Spinal cord (tissue), 9 donors: ENCODE measurements at regions not wholly inside any gene's neighbourhood (a gene's known extent, or its start where the extent isn't known, plus 50 kb on each side); places are given as distances from the start of the nearest gene placed in this dataset.

ENCODE experiments used
- DNase-seq, 6 donors: peaks; one replicate each; pipeline versions ENCODE4 v3.0.0 to v3.0.0-alpha.2; 2013 to 2015; ENCODE audit warnings: low spot score in 6 of 6, low read depth in 4 of 6
- H3K27ac ChIP-seq: one replicate; pipeline ENCODE4 v1.5.1; 2013; ENCODE audit warnings: low read depth, low read length, control low read depth
- H3K27me3 ChIP-seq: one replicate; pipeline ENCODE4 v1.6.1; 2013; ENCODE audit warnings: low read length; ENCODE audit not compliant: control insufficient read depth, insufficient read depth
- H3K36me3 ChIP-seq: one replicate; pipeline ENCODE4 v1.6.1; 2013; ENCODE audit warnings: low read length; ENCODE audit not compliant: control insufficient read depth, insufficient read depth
- H3K4me1 ChIP-seq: one replicate; pipeline ENCODE4 v1.6.1; 2013; ENCODE audit warnings: low read length; ENCODE audit not compliant: control insufficient read depth, insufficient read depth
- H3K4me3 ChIP-seq: one replicate; pipeline ENCODE4 v1.5.1; 2013; ENCODE audit warnings: low read depth, low read length, control low read depth
- H3K9me3 ChIP-seq: one replicate; pipeline ENCODE4 v1.6.1; 2013; ENCODE audit warnings: low read length; ENCODE audit not compliant: control insufficient read depth, insufficient read depth
- WGBS: methylation state at CpG from one replicate; pipeline ENCODE4 v1.1.5; 2013; ENCODE audit warnings: missing lambda C conversion rate; ENCODE audit not compliant: insufficient coverage; 5-methylcytosine and 5-hydroxymethylcytosine counted together
- donor health status: healthy.

- no peak overlapping the region for H3K4me3 ChIP-seq
- H3K4me1 ChIP-seq, result peaks cover 46% of the 10 kb centered on the region
- DNase-seq, result peak in 1 of 6 donors; percentile 82
- H3K36me3 ChIP-seq, result no peaks in the 10 kb centered on the region
- WGBS, result 60% methylated on average over 1 of the region's 6 CpGs
- peaks cover 14% of the 10 kb centered on the region for H3K27me3 ChIP-seq
- H3K9me3 ChIP-seq, result no peaks in the 10 kb centered on the region
- peak overlapping the region; percentile 97 for H3K27ac ChIP-seq
Observed at GRCh38 chr14:73788701-73789551, 62.7 kb upstream of the PTGR2 start.

- peak in 1 of 6 donors; percentile 41 for DNase-seq
- Histone ChIP-seq H3K27ac (peak overlapping the region; percentile 97), H3K4me3 (peak overlapping the region; percentile 78), H3K9me3 (no peaks in the 10 kb centered on the region), H3K27me3 (peaks cover 14% of the 10 kb centered on the region), H3K36me3 (no peaks in the 10 kb centered on the region), H3K4me1 (peaks cover 52% of the 10 kb centered on the region)
- no CpG with 5 or more reads among the region's 4 CpGs for WGBS
Observed at GRCh38 chr14:73788317-73788598, 63.4 kb upstream of the PTGR2 start.

- peak in 2 of 6 donors; percentile 42 to 49 for DNase-seq
- Histone ChIP-seq H3K36me3 (no peaks in the 10 kb centered on the region), H3K9me3 (no peaks in the 10 kb centered on the region), H3K27me3 (peaks cover 14% of the 10 kb centered on the region), H3K4me3 (peak overlapping the region; percentile 78), H3K27ac (peak overlapping the region; percentile 97), H3K4me1 (peaks cover 57% of the 10 kb centered on the region)
- WGBS, result 0% methylated on average over 2 of the region's 17 CpGs
Observed at GRCh38 chr14:73787486-73788316, 63.9 kb upstream of the PTGR2 start.

GRCh38 chr14:73786636-73787485 is 64.8 kb upstream of the PTGR2 start:
- peak overlapping the region; percentile 78 for H3K4me3 ChIP-seq
- no peaks in the 10 kb centered on the region for H3K9me3 ChIP-seq
- peak overlapping the region; percentile 97 for H3K27ac ChIP-seq
- no peaks in the 10 kb centered on the region for H3K36me3 ChIP-seq
- H3K4me1 ChIP-seq, result peaks cover 61% of the 10 kb centered on the region
- DNase-seq, result peak in 2 of 6 donors; percentile 26 to 73
- peaks cover 14% of the 10 kb centered on the region for H3K27me3 ChIP-seq
- WGBS, result under 1% methylated on average over 105 of the region's 105 CpGs

DNA sequence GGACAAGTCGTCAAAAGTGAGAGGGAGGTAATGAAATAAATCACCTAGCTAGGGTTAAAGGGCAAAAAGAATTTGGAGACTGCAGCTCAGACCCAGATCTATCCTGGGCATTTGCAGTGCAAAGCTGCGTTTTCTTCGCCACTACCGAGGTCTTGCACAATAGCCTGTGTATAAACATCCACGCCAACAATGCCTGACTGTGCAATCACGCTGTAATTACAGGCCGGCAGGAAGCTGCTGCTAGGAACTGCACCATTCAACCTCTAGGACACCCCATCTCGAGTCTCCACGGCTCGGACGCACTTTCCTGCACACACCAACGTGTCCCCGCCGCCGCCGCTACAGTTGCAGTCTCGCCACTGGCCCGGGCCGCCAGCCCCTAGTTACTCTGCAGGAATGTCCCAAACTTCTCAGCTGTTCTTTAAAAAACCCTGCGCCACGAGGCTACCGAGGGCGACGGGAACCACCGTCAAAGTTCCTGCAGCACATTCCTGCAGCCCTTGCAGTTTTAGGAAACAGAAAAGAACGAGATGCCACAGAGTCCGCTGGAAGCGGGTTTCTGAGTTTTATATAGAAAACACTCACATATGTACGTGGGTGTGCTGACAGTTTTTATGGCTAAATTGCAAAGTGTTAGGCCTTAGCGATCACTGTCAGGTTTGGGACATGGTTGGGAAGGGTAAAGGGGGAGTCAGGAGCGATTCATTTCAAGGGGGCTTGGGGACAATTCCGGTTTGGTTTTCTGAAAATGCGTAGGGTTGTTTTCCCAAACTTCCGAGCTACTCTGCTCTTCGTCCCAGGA is 65.6 kb upstream of the PTGR2 start:
- Histone ChIP-seq H3K27ac (peak overlapping the region; percentile 97), H3K4me3 (peak overlapping the region; percentile 78), H3K27me3 (peaks cover 14% of the 10 kb centered on the region), H3K9me3 (no peaks in the 10 kb centered on the region), H3K36me3 (no peaks in the 10 kb centered on the region), H3K4me1 (peaks cover 60% of the 10 kb centered on the region)
- peak in 2 of 6 donors; percentile 48 to 67 for DNase-seq
- 5% methylated on average over 35 of the region's 35 CpGs for WGBS

DNA sequence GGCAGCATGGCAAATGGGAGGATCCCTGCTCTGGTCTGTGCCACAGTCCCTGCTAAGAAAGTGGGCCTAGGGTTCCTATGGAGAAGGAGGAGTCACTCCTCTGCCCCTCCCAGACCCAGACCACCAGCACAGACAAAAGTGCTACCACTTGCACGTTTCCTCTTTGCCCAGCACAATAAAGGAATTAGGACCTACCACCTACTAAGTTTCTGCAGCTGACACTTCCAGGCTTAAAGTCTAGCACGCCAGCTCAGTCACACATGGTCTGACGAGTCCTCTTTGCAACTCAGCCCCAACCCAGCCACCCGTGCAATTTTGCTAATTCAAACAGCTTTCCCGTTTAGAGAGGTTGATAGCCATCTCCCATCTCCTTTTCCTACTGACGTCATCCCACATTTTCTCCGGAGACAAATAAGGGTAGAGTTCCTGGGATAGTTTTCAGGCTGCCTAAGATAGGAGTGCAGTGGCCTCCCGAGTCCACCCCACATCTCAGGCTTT is 66.2 kb upstream of the PTGR2 start:
- no peaks in the 10 kb centered on the region for H3K36me3 ChIP-seq
- H3K4me3 ChIP-seq, result peak overlapping the region; percentile 78
- peaks cover 14% of the 10 kb centered on the region for H3K27me3 ChIP-seq
- H3K9me3 ChIP-seq, result no peaks in the 10 kb centered on the region
- peak overlapping the region; percentile 97 for H3K27ac ChIP-seq
- 32% methylated on average over 3 of the region's 8 CpGs for WGBS
- peak in 2 of 6 donors; percentile 23 to 61 for DNase-seq
- peaks cover 54% of the 10 kb centered on the region for H3K4me1 ChIP-seq

GRCh38 chr14:73784988-73785313 is 66.7 kb upstream of the PTGR2 start:
- H3K27ac ChIP-seq, result peak overlapping the region; percentile 97
- H3K4me3 ChIP-seq, result peak overlapping the region; percentile 78
- no peaks in the 10 kb centered on the region for H3K9me3 ChIP-seq
- H3K4me1 ChIP-seq, result peaks cover 49% of the 10 kb centered on the region
- peaks cover 14% of the 10 kb centered on the region for H3K27me3 ChIP-seq
- H3K36me3 ChIP-seq, result no peaks in the 10 kb centered on the region
- WGBS, result 67% methylated on average over 3 of the region's 4 CpGs
- no peak for DNase-seq

- no peaks in the 10 kb centered on the region for H3K9me3 ChIP-seq
- no peak overlapping the region for H3K4me3 ChIP-seq
- DNase-seq, result no peak
- H3K27ac ChIP-seq, result peak overlapping the region; percentile 97
- peaks cover 12% of the 10 kb centered on the region for H3K27me3 ChIP-seq
- H3K4me1 ChIP-seq, result peaks cover 44% of the 10 kb centered on the region
- no peaks in the 10 kb centered on the region for H3K36me3 ChIP-seq
- 52% methylated on average over 7 of the region's 8 CpGs for WGBS
Observed at GRCh38 chr14:73784181-73784987, 67.2 kb upstream of the PTGR2 start.
